HG03159 (cell line): ENCODE measurements at regions not wholly inside any gene's neighbourhood (a gene's known extent, or its start where the extent isn't known, plus 50 kb on each side); places are given as distances from the start of the nearest gene placed in this dataset.
"Not testable (repeated sequence)": the region's sequence is repeated elsewhere in the genome, so short reads cannot be mapped to it uniquely, and the experiment has no call there.

Source experiments
- ATAC-seq: cut with Tn5 transposase; IDR thresholded peaks from one replicate; pipeline ENCODE4 v1.9.1; 2021; ENCODE audit warnings: mild to moderate bottlenecking, moderate library complexity; ENCODE audit not compliant: unreplicated experiment

DNA sequence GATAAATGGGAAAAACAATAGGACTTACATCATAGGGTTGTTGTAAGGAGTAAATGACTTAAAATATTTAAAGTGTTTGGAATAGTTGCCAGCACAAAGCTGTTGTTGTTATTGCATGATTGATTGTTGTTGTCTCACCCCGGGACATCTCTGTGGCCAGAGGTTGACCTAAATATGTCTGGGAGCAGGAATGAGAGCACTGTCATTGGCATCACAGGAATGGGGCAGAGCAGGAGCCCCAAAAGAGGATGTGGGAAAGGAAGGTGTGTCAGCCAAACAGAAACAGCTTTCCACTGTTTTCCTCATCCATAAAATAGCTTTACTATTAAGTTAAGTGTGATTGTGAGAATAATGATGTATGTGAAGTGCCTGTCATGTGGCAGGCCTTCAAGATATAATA is 121.6 kb downstream of the TMEM168 start:
- no peak for ATAC-seq

DNA sequence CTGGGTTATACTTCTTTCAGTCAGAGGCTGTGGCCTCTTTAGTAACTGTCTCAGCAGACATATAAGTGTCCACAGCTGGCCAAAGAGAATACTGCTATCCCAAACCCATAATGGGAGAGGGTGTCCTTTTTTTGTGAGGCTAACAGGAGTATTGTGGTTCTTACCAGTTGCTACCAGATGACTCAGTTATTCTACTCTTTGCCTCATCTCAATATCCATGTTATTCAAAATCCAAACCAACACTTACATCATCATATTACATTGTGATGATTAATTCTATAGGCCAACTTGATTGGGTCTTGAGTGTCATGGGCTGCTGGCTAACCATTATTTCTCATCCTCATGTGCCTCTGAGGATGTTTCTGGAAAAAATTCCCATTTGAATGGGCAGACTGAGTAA is 120.9 kb downstream of the TMEM168 start:
- no peak for ATAC-seq

DNA sequence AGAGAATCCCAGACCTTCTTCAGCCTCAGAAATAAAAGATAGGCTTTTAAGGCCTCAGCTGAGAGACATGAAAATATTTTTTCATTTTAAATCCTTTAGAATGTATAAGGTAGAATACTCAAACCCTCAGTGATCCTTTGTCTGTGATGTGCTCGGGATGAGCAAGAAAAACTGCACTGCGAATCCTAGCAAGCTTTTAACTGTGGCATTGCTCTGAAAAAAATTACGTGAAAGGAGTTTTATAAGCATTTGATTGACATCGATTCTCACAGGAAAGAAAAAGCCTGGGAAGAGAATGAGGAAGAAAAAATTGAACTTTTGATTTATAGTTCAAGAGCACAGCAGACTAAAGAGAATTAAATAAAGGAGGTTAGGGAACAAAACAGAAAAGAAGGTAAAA is 120.0 kb downstream of the TMEM168 start:
- no peak for ATAC-seq

DNA sequence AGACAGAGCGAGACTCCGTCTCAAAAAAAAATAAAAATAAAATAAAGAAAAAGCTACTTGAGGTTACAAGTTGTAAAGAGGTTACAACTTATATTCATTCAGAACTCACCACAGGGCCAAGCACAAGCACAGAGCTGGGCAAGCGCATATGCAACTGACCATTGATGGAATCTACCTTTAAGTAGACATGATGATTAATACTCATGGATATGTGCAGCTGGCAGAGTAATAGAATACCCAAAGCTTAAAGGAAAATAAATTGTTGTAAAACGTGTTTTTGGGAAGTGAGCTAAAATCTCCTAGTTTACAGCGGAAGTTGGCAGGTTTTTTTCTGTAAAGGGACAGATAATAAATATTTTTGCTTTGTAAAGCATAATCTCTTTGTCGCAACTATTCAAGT is 111.6 kb downstream of the TMEM168 start:
- no peak for ATAC-seq

DNA sequence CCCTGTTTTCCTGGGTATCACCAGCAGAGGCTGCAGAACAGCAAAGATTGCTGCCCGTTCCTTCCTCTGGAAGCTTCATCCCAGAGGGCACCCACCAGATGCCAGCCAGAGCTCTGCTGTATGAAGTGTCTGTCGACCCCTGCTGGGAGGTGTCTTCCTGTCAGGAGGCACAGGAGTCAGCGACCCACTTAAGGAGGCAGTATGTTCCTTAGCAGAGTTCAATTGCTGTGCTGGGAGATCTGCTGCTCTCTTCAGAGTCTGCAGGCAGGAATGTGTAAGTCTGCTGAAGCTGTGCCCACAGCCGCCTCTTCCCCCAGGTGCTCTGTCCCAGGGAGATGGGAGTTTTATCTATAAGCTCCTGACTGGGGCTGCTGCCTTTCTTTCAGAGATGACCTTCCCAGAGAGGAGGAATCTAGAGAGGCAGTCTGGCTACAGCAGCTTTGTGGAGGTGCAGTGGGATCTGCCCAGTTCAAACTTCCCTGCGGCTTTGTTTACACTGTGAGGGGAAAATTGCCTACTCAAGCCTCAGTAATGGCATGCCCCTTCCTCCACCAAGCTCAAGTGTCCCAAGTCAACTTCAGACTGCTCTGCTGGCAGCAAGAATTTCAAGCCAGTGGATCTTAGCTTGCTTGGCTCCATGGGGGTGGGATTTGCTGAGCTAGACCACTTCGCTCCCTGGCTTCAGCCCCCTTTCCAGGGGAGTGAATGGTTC is 100.6 kb downstream of the TMEM168 start:
- ATAC-seq = not testable (repeated sequence)

DNA sequence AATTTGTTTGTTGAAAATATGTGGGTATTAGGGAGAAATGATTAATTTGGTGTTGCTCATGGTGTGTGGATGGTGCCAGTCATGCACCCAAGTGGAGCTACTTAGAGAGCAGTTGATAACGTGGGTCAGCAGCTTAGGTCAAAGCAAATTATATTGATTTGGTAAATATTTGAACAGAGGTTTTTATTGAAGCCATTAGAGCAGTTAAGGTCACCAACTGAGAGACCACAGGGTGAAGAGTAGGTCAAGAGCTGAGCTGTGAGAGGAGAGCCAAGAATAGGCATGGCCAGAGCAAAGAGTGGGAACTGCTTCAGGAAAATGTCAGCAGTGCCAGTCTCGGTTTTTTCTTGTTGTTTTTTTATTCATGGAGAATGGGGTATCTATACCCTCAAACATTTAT is 97.9 kb downstream of the TMEM168 start:
- ATAC-seq = no peak

DNA sequence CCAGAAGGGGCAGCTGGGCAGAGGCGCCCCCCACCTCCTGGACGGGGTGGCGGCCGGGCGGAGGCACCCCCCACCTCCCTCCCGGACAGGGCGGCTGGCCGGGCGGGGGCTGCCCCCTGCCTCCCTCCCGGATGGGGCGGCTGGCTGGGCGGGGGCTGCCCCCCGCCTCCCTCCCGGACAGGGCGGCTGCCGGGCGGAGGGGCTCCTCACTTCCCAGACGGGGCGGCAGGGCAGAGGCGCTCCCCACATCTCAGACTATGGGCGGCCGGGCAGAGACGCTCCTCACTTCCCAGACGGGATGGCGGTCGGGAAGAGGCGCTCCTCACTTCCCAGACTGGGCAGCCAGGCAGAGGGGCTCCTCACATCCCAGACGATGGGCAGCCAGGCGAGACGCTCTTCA is 93.0 kb downstream of the TMEM168 start:
- not testable (repeated sequence) for ATAC-seq

DNA sequence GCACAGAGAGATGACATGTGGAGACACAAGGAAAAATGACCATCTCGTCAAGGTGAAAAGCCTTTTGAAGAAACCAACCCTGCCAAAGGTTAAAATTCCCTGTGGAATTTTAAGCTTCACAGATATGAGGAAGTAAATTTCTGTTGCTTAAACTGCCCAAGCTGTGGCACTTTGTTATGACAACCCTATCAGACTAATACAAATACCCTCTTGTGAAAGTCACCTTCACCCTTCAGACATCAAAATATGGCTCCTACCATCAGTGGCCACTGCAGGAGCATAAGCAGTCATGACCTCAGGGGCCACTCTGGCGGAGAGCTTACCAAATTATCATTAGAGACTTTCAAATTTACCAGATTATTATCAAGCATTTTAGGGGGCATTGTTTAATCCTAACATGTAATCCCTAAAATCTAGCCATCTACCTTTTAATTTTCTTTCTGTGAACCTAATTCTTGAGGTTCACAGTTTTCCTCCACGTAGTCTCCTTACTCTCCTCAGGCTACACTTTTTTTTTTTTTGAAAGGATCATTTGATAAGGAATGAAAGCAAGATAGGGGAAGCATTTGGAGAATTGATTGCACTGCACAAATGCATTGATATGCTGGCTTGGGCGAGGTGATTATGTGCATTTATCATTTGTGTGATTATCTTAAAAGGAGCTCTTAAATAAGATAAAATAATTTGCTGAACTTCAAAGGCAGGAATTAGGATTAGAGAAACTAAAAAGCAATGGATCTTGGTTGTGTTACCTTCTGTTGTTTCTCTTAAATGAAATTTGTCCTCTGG is 90.3 kb downstream of the TMEM168 start:
- ATAC-seq = no peak

DNA sequence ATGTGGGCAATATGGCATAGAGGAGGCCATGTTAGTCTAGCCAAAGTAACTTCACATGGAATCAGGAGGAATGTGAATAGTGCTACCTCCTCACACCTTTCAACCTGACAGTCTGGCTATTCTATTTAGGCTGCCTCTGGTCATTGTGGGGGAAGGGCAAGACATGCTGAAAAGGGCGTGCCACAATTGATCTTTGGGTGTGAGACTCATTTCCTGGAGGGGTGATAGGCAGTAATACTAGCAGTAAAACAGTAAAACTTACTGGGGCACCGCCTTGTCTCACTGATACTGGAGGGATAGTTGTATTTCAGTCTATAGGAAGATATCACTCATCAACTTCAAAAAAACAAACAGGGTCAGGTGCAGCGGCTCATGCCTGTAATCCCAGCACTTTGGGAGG is 88.7 kb downstream of the TMEM168 start:
- no peak for ATAC-seq

DNA sequence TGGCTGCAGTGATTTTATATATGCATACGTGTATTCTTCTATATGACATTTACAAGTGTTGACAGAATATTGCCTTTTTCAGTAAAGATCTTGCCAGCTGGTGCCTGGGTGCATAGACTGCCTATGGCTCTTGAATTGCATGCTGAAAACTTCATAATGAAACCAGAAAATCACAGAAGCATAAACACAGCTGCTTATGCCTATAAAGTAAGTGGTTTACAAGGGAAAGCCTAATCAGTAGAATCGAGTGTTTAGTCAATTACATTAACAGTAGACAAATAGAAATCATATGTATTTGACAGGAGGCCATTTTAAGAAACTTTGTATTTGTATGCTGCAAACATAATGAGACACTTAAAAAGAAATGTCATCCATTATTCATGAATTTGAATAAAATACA is 82.5 kb downstream of the TMEM168 start:
- ATAC-seq = peak; percentile 59

DNA sequence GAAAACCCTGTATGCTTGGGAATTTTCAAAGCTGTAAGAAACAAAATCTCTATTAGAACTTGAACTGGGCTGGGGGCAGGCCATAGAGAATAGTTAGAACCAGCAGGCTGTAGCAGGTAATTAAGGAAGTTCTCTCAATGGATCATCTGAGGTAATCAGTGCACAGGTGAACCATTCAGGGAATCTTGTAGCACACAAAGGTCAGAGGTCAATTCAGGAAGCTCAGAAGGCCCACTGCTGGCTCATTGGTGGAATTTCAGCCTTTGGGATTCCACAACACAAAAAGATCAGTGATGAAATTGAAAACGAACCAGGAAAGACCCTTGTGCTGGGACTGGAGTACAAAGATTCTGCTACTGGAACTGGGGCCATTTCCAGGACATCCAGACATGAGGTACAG is 82.0 kb downstream of the TMEM168 start:
- no peak for ATAC-seq
